Smooth muscle cell (in vitro differentiated cells): ENCODE measurements at regions not wholly inside any gene's neighbourhood (a gene's known extent, or its start where the extent isn't known, plus 50 kb on each side); places are given as distances from the start of the nearest gene placed in this dataset.
A peak's percentile ranks its signal among the peaks of the same experiment; 100 is the strongest.

Source experiments
- DNase-seq: peaks from one replicate; lab custom pipeline; 2025; ENCODE audit not compliant: unreplicated experiment; lab: John Stamatoyannopoulos, UW
- H2AFZ ChIP-seq: fragments of 200-600 bp; sonication (generic); 2 replicates; pipeline ENCODE4 v1.6.0; 2016; ENCODE audit warnings: antibody characterized with exemption, low read depth, mild to moderate bottlenecking
- H3F3A ChIP-seq: fragments of 200-600 bp; sonication (generic); 2 replicates; pipeline ENCODE4 v1.6.0; 2017; ENCODE audit warnings: antibody characterized with exemption, low read depth
- H3K27ac ChIP-seq: fragments of 200-600 bp; sonication (generic); 2 replicates; pipeline ENCODE4 v1.5.1; 2016; ENCODE audit warnings: low read depth, mild to moderate bottlenecking
- H3K27me3 ChIP-seq: fragments of 200-600 bp; sonication (generic); 2 replicates; pipeline ENCODE4 v1.6.1; 2016; ENCODE audit warnings: low read depth, mild to moderate bottlenecking
- H3K36me3 ChIP-seq: fragments of 200-600 bp; sonication (generic); 2 replicates; pipeline ENCODE4 v1.5.1; 2016; ENCODE audit warnings: low read depth
- H3K4me1 ChIP-seq: fragments of 200-600 bp; sonication (generic); 2 replicates; pipeline ENCODE4 v1.5.1; 2016; ENCODE audit warnings: low read depth
- H3K4me2 ChIP-seq: fragments of 200-600 bp; sonication (generic); 2 replicates; pipeline ENCODE4 v1.6.0; 2016; ENCODE audit warnings: mild to moderate bottlenecking
- H3K4me3 ChIP-seq: fragments of 200-600 bp; sonication (generic); 2 replicates; pipeline ENCODE4 v1.5.1; 2016; ENCODE audit warnings: mild to moderate bottlenecking
- H3K79me2 ChIP-seq: fragments of 200-600 bp; sonication (generic); 2 replicates; pipeline ENCODE4 v1.6.0; 2016; ENCODE audit warnings: low read depth, mild to moderate bottlenecking
- H3K9ac ChIP-seq: fragments of 200-600 bp; sonication (generic); 2 replicates; pipeline ENCODE4 v1.6.0; 2016; ENCODE audit warnings: low read depth
- H3K9me3 ChIP-seq: fragments of 200-600 bp; sonication (generic); replicated peaks from 2 replicates; pipeline ENCODE4 v1.5.1; 2016; ENCODE audit warnings: low read depth
- H4K20me1 ChIP-seq: fragments of 200-600 bp; sonication (generic); 2 replicates; pipeline ENCODE4 v1.6.0; 2016; ENCODE audit warnings: low read depth
- WGBS: methylation state at CpG from one replicate; pipeline ENCODE4 v1.1.7; 2016; ENCODE audit warnings: low lambda C conversion rate; 5-methylcytosine and 5-hydroxymethylcytosine counted together
- TF ChIP-seq, protein P1 (sequence below): fragments of 200-600 bp; sonication (generic); IDR thresholded peaks from 2 replicates; pipeline ENCODE4 v1.5.1; 2017; ENCODE audit warnings: borderline replicate concordance, mild to moderate bottlenecking, antibody characterized with exemption; ENCODE audit not compliant: insufficient read depth, poor library complexity, severe bottlenecking

DNA sequence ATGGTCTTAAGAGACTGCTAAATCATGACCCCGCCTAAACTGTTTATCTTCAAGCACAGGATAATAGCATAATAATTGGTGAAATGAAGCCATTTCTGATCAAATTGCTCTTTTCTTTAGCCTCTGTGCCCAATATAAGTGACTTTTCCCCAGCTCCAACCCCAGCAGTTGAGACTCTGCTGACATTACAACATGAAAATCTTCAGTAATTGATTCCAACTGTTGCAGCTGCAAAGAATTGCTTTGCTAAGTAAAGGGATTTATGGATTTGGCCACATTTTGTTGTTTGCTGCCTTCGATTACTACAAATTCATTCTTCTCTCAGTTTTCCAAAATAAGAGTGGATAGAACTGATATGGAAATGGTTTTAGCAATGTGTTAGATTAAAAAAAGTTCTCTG is 576.7 kb upstream of the LRRC4C start:
- no peaks in the 10 kb centered on the region for H3F3A ChIP-seq
- no peak overlapping the region for H3K27ac ChIP-seq
- no peaks in the 10 kb centered on the region for H3K27me3 ChIP-seq
- no peaks in the 10 kb centered on the region for H3K36me3 ChIP-seq
- TF ChIP-seq, protein P1, sequence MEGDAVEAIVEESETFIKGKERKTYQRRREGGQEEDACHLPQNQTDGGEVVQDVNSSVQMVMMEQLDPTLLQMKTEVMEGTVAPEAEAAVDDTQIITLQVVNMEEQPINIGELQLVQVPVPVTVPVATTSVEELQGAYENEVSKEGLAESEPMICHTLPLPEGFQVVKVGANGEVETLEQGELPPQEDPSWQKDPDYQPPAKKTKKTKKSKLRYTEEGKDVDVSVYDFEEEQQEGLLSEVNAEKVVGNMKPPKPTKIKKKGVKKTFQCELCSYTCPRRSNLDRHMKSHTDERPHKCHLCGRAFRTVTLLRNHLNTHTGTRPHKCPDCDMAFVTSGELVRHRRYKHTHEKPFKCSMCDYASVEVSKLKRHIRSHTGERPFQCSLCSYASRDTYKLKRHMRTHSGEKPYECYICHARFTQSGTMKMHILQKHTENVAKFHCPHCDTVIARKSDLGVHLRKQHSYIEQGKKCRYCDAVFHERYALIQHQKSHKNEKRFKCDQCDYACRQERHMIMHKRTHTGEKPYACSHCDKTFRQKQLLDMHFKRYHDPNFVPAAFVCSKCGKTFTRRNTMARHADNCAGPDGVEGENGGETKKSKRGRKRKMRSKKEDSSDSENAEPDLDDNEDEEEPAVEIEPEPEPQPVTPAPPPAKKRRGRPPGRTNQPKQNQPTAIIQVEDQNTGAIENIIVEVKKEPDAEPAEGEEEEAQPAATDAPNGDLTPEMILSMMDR, result no peak
- H4K20me1 ChIP-seq, result no peaks in the 10 kb centered on the region
- no peak overlapping the region for H3K4me3 ChIP-seq
- H3K9me3 ChIP-seq, result peaks cover 3% of the 10 kb centered on the region
- no peak overlapping the region for H3K9ac ChIP-seq
- H2AFZ ChIP-seq, result peak overlapping the region; percentile 19
- no peak for DNase-seq
- no peaks in the 10 kb centered on the region for H3K79me2 ChIP-seq
- WGBS, result 70% methylated on average over 2 of the region's 2 CpGs
- H3K4me2 ChIP-seq, result no peak overlapping the region
- no peaks in the 10 kb centered on the region for H3K4me1 ChIP-seq

DNA sequence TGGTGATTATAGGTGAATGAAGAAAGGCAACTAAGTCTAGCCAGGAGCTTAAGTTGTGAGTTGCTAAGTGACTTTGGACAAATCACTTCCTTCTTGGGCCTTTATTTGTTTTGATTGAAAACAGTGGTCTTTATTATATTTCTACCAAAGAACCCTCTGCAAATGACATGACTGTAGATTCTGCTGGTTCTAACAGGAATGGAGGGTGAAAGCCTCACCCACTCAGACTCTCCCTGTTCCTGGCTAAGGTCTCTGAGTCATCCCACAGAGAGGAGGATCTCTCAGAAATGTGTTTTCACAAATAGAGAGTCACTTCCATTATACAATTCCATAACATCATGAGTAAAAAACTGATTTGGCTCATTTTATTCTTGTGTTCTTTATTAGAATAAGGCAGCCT is 583.9 kb upstream of the LRRC4C start:
- H3K4me2 ChIP-seq, result no peak overlapping the region
- no peaks in the 10 kb centered on the region for H3K79me2 ChIP-seq
- H3K4me1 ChIP-seq, result no peaks in the 10 kb centered on the region
- no peaks in the 10 kb centered on the region for H4K20me1 ChIP-seq
- no peaks in the 10 kb centered on the region for H3K9me3 ChIP-seq
- no peak overlapping the region for H3K27ac ChIP-seq
- no peaks in the 10 kb centered on the region for H3K27me3 ChIP-seq
- H3K36me3 ChIP-seq, result no peaks in the 10 kb centered on the region
- TF ChIP-seq, protein P1, result no peak
- no peak for DNase-seq
- no peak overlapping the region for H2AFZ ChIP-seq
- no peak overlapping the region for H3K9ac ChIP-seq
- H3F3A ChIP-seq, result no peaks in the 10 kb centered on the region
- no peak overlapping the region for H3K4me3 ChIP-seq

DNA sequence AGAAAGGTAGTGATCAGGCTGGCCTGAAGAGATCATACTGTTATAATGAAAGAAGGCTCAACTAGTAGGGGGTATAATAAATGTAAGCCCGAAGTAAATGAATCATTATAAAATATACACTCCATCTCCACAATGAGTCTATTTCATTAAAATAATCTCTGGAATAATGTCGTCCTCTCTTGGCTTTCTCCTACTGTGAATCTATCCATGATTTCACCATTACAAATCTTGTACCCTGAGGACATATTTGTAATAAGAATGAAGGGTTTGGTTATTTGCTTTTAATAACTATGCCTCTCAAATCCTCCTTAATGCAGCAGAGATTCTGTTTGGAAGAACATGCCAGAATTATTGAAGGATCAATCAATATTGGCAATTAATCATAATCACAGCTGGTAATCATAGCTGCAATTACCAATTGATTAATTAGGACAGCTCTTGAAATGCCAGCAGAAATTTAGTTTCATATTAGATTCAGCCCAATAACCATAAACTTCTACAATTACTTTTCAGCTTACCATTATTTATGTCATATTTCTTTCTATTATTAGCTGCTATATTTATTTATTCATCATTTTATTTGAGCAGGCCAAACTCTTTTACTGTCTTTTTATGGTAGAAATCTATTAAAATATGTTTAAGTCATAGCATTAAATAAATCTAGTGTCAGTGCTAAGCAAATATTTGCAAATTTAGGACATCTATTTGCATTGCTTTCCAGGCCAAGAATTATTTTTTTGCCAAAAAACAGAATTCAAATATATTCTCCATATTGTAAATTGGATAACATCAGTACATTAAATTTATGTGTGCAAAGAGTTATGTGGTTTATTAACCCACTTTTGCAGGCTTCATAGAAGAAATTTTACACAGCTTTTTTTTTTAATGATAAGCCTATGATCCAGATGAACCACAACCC is 588.4 kb upstream of the LRRC4C start:
- TF ChIP-seq, protein P1, result no peak
- 92% methylated on average over 2 of the region's 2 CpGs for WGBS
- Histone ChIP-seq H3K36me3 (no peaks in the 10 kb centered on the region), H3K79me2 (no peaks in the 10 kb centered on the region), H3K4me3 (no peak overlapping the region), H3K27me3 (no peaks in the 10 kb centered on the region), H3K9ac (no peak overlapping the region), H3K27ac (no peak overlapping the region), H3F3A (no peaks in the 10 kb centered on the region), H2AFZ (no peak overlapping the region), H3K4me1 (no peaks in the 10 kb centered on the region), H4K20me1 (no peaks in the 10 kb centered on the region), H3K4me2 (no peak overlapping the region), H3K9me3 (no peaks in the 10 kb centered on the region)
- no peak for DNase-seq

- Histone ChIP-seq H3K27me3 (no peaks in the 10 kb centered on the region), H3K79me2 (no peaks in the 10 kb centered on the region), H3F3A (no peaks in the 10 kb centered on the region), H4K20me1 (no peaks in the 10 kb centered on the region), H3K27ac (no peak overlapping the region), H3K4me2 (no peak overlapping the region), H2AFZ (no peak overlapping the region), H3K9me3 (no peaks in the 10 kb centered on the region), H3K4me3 (no peak overlapping the region), H3K36me3 (no peaks in the 10 kb centered on the region), H3K9ac (no peak overlapping the region), H3K4me1 (no peaks in the 10 kb centered on the region)
- DNase-seq, result no peak
- 98% methylated on average over 1 of the region's 1 CpG for WGBS
- TF ChIP-seq, protein P1, result no peak
These were observed 589.7 kb upstream of the LRRC4C start for GRCh38 chr11:42049186-42049585.
